ENCODE measurements at regions not wholly inside any gene's neighbourhood (a gene's known extent, or its start where the extent isn't known, plus 50 kb on each side); places are given as distances from the start of the nearest gene placed in this dataset.
A peak's percentile ranks its signal among the peaks of the same experiment; 100 is the strongest.
"Not testable (repeated sequence)": the region's sequence is repeated elsewhere in the genome, so short reads cannot be mapped to it uniquely, and the experiment has no call there.

GRCh38 chr10:33025039-33025438 lies 67.0 kb upstream of the ITGB1 start:
- H3K4me3 ChIP-seq (ENCODE audit: low read length): no peak overlapping the region
- no peak for DNase-seq
- H3K4me3 Mint-ChIP-seq: no peak overlapping the region
- ChIA-PET POLR2A (interaction anchor here (0.7 kb wide), 1 partner anchor 35 kb away, joined by 4 read pairs; no protein-coding TSS in a partner anchor), CTCF (no interaction called here)
- no peaks in the 10 kb centered on the region for H3K36me3 ChIP-seq (ENCODE audit: control insufficient read depth in 2 of 3, insufficient read depth in 3 of 3, low read length in 3 of 3)
- H3K36me3 Mint-ChIP-seq: no peaks in the 10 kb centered on the region
- peaks cover 18 to 34% of the 10 kb centered on the region in 2 donors for H3K4me1 ChIP-seq (ENCODE audit: control insufficient read depth in 2 of 2, insufficient read depth in 2 of 2, low read length in 2 of 2)
- no peaks in the 10 kb centered on the region for H3K9me3 ChIP-seq (ENCODE audit: control insufficient read depth in 2 of 3, low read length in 3 of 3)
- intact Hi-C loops (cut with micrococcal nuclease): loop anchor here in 1 of 2 donors (5.0 kb wide), 1 partner anchor 112 kb away; no protein-coding TSS in a partner anchor
- peak; percentile 39 for ATAC-seq
- H3K9me3 Mint-ChIP-seq: no peaks in the 10 kb centered on the region
- peak overlapping the region in 1 of 9 donors; percentile 22 for H3K27ac Mint-ChIP-seq
- H3K27me3 Mint-ChIP-seq: peaks cover 0 to 5% (median 0%) of the 10 kb centered on the region in 5 donors
- H3K27me3 ChIP-seq (ENCODE audit: control insufficient read depth in 2 of 2, insufficient read depth in 2 of 2, low read length in 2 of 2): no peaks in the 10 kb centered on the region
- H3K4me1 Mint-ChIP-seq: peaks cover 16 to 50% (median 41%) of the 10 kb centered on the region in 7 donors
- H3K27ac ChIP-seq (ENCODE audit: low read depth, low read length): no peak overlapping the region

- intact Hi-C loops (cut with micrococcal nuclease): no loop called here
- Mint-ChIP-seq H3K9me3 (peaks cover 0 to 3% (median 0%) of the 10 kb centered on the region in 11 donors), H3K36me3 (peaks cover 0 to 1% (median 0%) of the 10 kb centered on the region in 5 donors), H3K4me1 (peaks cover 7 to 30% (median 21%) of the 10 kb centered on the region in 7 donors), H3K4me3 (no peak overlapping the region), H3K27me3 (peaks cover 0 to 5% (median 0%) of the 10 kb centered on the region in 5 donors), H3K27ac (no peak overlapping the region)
- Histone ChIP-seq H3K27me3 (ENCODE audit: control insufficient read depth in 2 of 2, insufficient read depth in 2 of 2, low read length in 2 of 2) (no peaks in the 10 kb centered on the region), H3K4me1 (ENCODE audit: control insufficient read depth in 2 of 2, insufficient read depth in 2 of 2, low read length in 2 of 2) (peaks cover 7 to 24% of the 10 kb centered on the region in 2 donors), H3K36me3 (ENCODE audit: control insufficient read depth in 2 of 3, insufficient read depth in 3 of 3, low read length in 3 of 3) (no peaks in the 10 kb centered on the region), H3K27ac (ENCODE audit: low read depth, low read length) (no peak overlapping the region), H3K4me3 (ENCODE audit: low read length) (no peak overlapping the region), H3K9me3 (ENCODE audit: control insufficient read depth in 2 of 3, low read length in 3 of 3) (no peaks in the 10 kb centered on the region)
- POLR2A ChIA-PET: interaction anchor here (0.6 kb wide), 1 partner anchor 219 kb away, joined by 4 read pairs; no protein-coding TSS in a partner anchor
- ATAC-seq: no peak
- CTCF ChIA-PET: interaction anchor here (1.0 to 1.3 kb wide), 2 partner anchors 14 to 16 kb away, joined by 3 to 5 read pairs; no protein-coding TSS in a partner anchor
- no peak for DNase-seq
Measured at GRCh38 chr10:33022691-33023090, 64.7 kb upstream of the ITGB1 start.

- no peak overlapping the region for H3K27ac Mint-ChIP-seq
- H3K27me3 Mint-ChIP-seq: peaks cover 0 to 5% (median 0%) of the 10 kb centered on the region in 5 donors
- H3K4me1 Mint-ChIP-seq: peaks cover 6 to 24% (median 15%) of the 10 kb centered on the region in 7 donors
- Histone ChIP-seq H3K4me1 (ENCODE audit: control insufficient read depth in 2 of 2, insufficient read depth in 2 of 2, low read length in 2 of 2) (peaks cover 1 to 18% of the 10 kb centered on the region in 2 donors), H3K4me3 (ENCODE audit: low read length) (no peak overlapping the region), H3K27ac (ENCODE audit: low read depth, low read length) (no peak overlapping the region), H3K9me3 (ENCODE audit: control insufficient read depth in 2 of 3, low read length in 3 of 3) (no peaks in the 10 kb centered on the region), H3K27me3 (ENCODE audit: control insufficient read depth in 2 of 2, insufficient read depth in 2 of 2, low read length in 2 of 2) (no peaks in the 10 kb centered on the region), H3K36me3 (ENCODE audit: control insufficient read depth in 2 of 3, insufficient read depth in 3 of 3, low read length in 3 of 3) (no peaks in the 10 kb centered on the region)
- no peak for DNase-seq
- ChIA-PET CTCF (interaction anchor here (1.0 to 1.3 kb wide), 2 partner anchors 13 to 15 kb away, joined by 3 to 5 read pairs; no protein-coding TSS in a partner anchor), POLR2A (interaction anchor here (0.6 kb wide), 1 partner anchor 45 kb away, joined by 3 read pairs; no protein-coding TSS in a partner anchor)
- no peak overlapping the region for H3K4me3 Mint-ChIP-seq
- H3K9me3 Mint-ChIP-seq: peaks cover 0 to 3% (median 0%) of the 10 kb centered on the region in 11 donors
- ATAC-seq: no peak
- peaks cover 0 to 1% (median 0%) of the 10 kb centered on the region in 5 donors for H3K36me3 Mint-ChIP-seq
- intact Hi-C loops (cut with micrococcal nuclease): no loop called here
Measured at GRCh38 chr10:33022090-33022489, 64.1 kb upstream of the ITGB1 start.

- ChIA-PET POLR2A (no interaction called here), CTCF (no interaction called here)
- Histone ChIP-seq H3K9me3 (ENCODE audit: control insufficient read depth in 2 of 3, low read length in 3 of 3) (no peaks in the 10 kb centered on the region), H3K27ac (ENCODE audit: low read depth, low read length) (no peak overlapping the region), H3K27me3 (ENCODE audit: control insufficient read depth in 2 of 2, insufficient read depth in 2 of 2, low read length in 2 of 2) (no peaks in the 10 kb centered on the region), H3K4me1 (ENCODE audit: control insufficient read depth in 2 of 2, insufficient read depth in 2 of 2, low read length in 2 of 2) (peaks cover 0 to 5% of the 10 kb centered on the region in 2 donors), H3K36me3 (ENCODE audit: control insufficient read depth in 2 of 3, insufficient read depth in 3 of 3, low read length in 3 of 3) (no peaks in the 10 kb centered on the region), H3K4me3 (ENCODE audit: low read length) (no peak overlapping the region)
- Mint-ChIP-seq H3K4me3 (no peak overlapping the region), H3K9me3 (peaks cover 0 to 4% (median 0%) of the 10 kb centered on the region in 11 donors), H3K4me1 (peaks cover 0 to 2% (median 0%) of the 10 kb centered on the region in 7 donors), H3K36me3 (peaks cover 0 to 1% (median 0%) of the 10 kb centered on the region in 5 donors), H3K27me3 (no peaks in the 10 kb centered on the region), H3K27ac (no peak overlapping the region)
- no peak for ATAC-seq
- DNase-seq: no peak
- intact Hi-C loops (cut with micrococcal nuclease): no loop called here
Measured at GRCh38 chr10:33016988-33017387, 59.0 kb upstream of the ITGB1 start.

GRCh38 chr10:33015761-33016547 lies 57.9 kb upstream of the ITGB1 start:
- ATAC-seq: no peak
- no peak overlapping the region for H3K27ac Mint-ChIP-seq
- H3K27me3 Mint-ChIP-seq: no peaks in the 10 kb centered on the region
- Histone ChIP-seq H3K27ac (ENCODE audit: low read depth, low read length) (no peak overlapping the region), H3K9me3 (ENCODE audit: control insufficient read depth in 2 of 3, low read length in 3 of 3) (no peaks in the 10 kb centered on the region), H3K36me3 (ENCODE audit: control insufficient read depth in 2 of 3, insufficient read depth in 3 of 3, low read length in 3 of 3) (no peaks in the 10 kb centered on the region), H3K27me3 (ENCODE audit: control insufficient read depth in 2 of 2, insufficient read depth in 2 of 2, low read length in 2 of 2) (no peaks in the 10 kb centered on the region), H3K4me3 (ENCODE audit: low read length) (no peak overlapping the region), H3K4me1 (ENCODE audit: control insufficient read depth in 2 of 2, insufficient read depth in 2 of 2, low read length in 2 of 2) (peaks cover 0 to 10% of the 10 kb centered on the region in 2 donors)
- ChIA-PET CTCF (no interaction called here), POLR2A (no interaction called here)
- no peak for DNase-seq
- intact Hi-C loops (cut with micrococcal nuclease): no loop called here
- peaks cover 0 to 4% (median 0%) of the 10 kb centered on the region in 11 donors for H3K9me3 Mint-ChIP-seq
- H3K4me3 Mint-ChIP-seq: no peak overlapping the region
- peaks cover 0 to 7% (median 0%) of the 10 kb centered on the region in 7 donors for H3K4me1 Mint-ChIP-seq
- peaks cover 0 to 1% (median 0%) of the 10 kb centered on the region in 5 donors for H3K36me3 Mint-ChIP-seq

- H3K4me3 Mint-ChIP-seq; H3K27me3 Mint-ChIP-seq; intact Hi-C loops (cut with micrococcal nuclease); ATAC-seq; H3K27ac ChIP-seq (ENCODE audit: low read depth, low read length); H3K9me3 Mint-ChIP-seq; H3K36me3 ChIP-seq (ENCODE audit: control insufficient read depth in 2 of 3, insufficient read depth in 3 of 3, low read length in 3 of 3); H3K4me3 ChIP-seq (ENCODE audit: low read length); H3K36me3 Mint-ChIP-seq; DNase-seq; POLR2A ChIA-PET; H3K27ac Mint-ChIP-seq; H3K27me3 ChIP-seq (ENCODE audit: control insufficient read depth in 2 of 2, insufficient read depth in 2 of 2, low read length in 2 of 2); H3K9me3 ChIP-seq (ENCODE audit: control insufficient read depth in 2 of 3, low read length in 3 of 3): not testable (repeated sequence)
- CTCF ChIA-PET: interaction anchor here (0.6 kb wide), 1 partner anchor 1659 kb away, joined by 3 read pairs; no protein-coding TSS in a partner anchor
- H3K4me1 Mint-ChIP-seq: peaks cover 17 to 24% (median 22%) of the 10 kb centered on the region in 7 donors
- H3K4me1 ChIP-seq (ENCODE audit: control insufficient read depth in 2 of 2, insufficient read depth in 2 of 2, low read length in 2 of 2): peaks cover 6 to 35% of the 10 kb centered on the region in 2 donors
Measured at GRCh38 chr10:33013331-33013730, 55.3 kb upstream of the ITGB1 start.

All from naive thymus-derived CD4-positive, alpha-beta T cell (primary cell).